Astrocyte (in vitro differentiated cells and primary cell): ENCODE measurements at regions not wholly inside any gene's neighbourhood (a gene's known extent, or its start where the extent isn't known, plus 50 kb on each side); places are given as distances from the start of the nearest gene placed in this dataset.

ENCODE experiments used
- CTCF ChIP-seq: IDR thresholded peaks from 2 replicates; pipeline ENCODE4 v1.5.1; 2011; ENCODE audit warnings: low read depth, mild to moderate bottlenecking, inconsistent platforms, low read length, moderate library complexity; ENCODE audit not compliant: insufficient read depth
- EZH2 ChIP-seq: IDR thresholded peaks from 2 replicates; pipeline ENCODE4 v1.6.1; 2012; ENCODE audit warnings: mild to moderate bottlenecking, low read length, inconsistent platforms; ENCODE audit not compliant: insufficient read depth

- TF ChIP-seq CTCF (no peak), EZH2 (no peak)
Observed at GRCh38 chr18:52287151-52287550, 52.8 kb upstream of the DCC start.
